DOHH2 (cell line): ENCODE measurements at regions not wholly inside any gene's neighbourhood (a gene's known extent, or its start where the extent isn't known, plus 50 kb on each side); places are given as distances from the start of the nearest gene placed in this dataset.

Experiments used
- H3F3A ChIP-seq: fragments of 200-600 bp; sonication (generic), shearing (Covaris generic); 2 replicates; pipeline ENCODE4 v1.6.0; 2016; ENCODE audit warnings: antibody characterized with exemption, mild to moderate bottlenecking; ENCODE audit not compliant: control insufficient read depth, insufficient read depth
- H3K27ac ChIP-seq: fragments of 200-600 bp; sonication (generic); 2 replicates; pipeline ENCODE4 v1.5.1; 2014; ENCODE audit warnings: low read depth, mild to moderate bottlenecking, low read length, moderate library complexity
- H3K27me3 ChIP-seq: fragments of 200-600 bp; sonication (generic); 2 replicates; pipeline ENCODE4 v1.6.1; 2014; ENCODE audit warnings: mild to moderate bottlenecking, low read length, mixed read lengths; ENCODE audit not compliant: control insufficient read depth
- H3K36me3 ChIP-seq: fragments of 200-600 bp; sonication (generic); 2 replicates; pipeline ENCODE4 v1.6.1; 2014; ENCODE audit warnings: mild to moderate bottlenecking, low read length, moderate library complexity, mixed read lengths; ENCODE audit not compliant: control insufficient read depth
- H3K4me1 ChIP-seq: fragments of 200-600 bp; sonication (generic); 2 replicates; pipeline ENCODE4 v1.6.1; 2014; ENCODE audit warnings: mild to moderate bottlenecking, low read length, mixed read lengths; ENCODE audit not compliant: control insufficient read depth
- H3K4me2 ChIP-seq: fragments of 200-600 bp; sonication (generic); 2 replicates; pipeline ENCODE4 v1.6.0; 2014; ENCODE audit warnings: mild to moderate bottlenecking, low read length, moderate library complexity
- H3K4me3 ChIP-seq: fragments of 200-600 bp; sonication (generic); 2 replicates; pipeline ENCODE4 v1.5.1; 2014; ENCODE audit warnings: mild to moderate bottlenecking, low read length, mixed read lengths
- H3K79me2 ChIP-seq: fragments of 200-600 bp; sonication (generic); 2 replicates; pipeline ENCODE4 v1.6.1; 2014; ENCODE audit warnings: mild to moderate bottlenecking, low read length, mixed read lengths; ENCODE audit not compliant: control insufficient read depth
- H3K9me2 ChIP-seq: fragments of 200-600 bp; sonication (generic); replicated peaks from 2 replicates; pipeline ENCODE4 v1.6.1; 2014; ENCODE audit warnings: mild to moderate bottlenecking, low read length, mixed read lengths; ENCODE audit not compliant: control insufficient read depth
- H3K9me3 ChIP-seq: fragments of 200-600 bp; sonication (generic); 2 replicates; pipeline ENCODE4 v1.6.1; 2014; ENCODE audit warnings: antibody characterized with exemption, low read length, mixed read lengths; ENCODE audit not compliant: control insufficient read depth, insufficient read depth
- H4K20me1 ChIP-seq: fragments of 200-600 bp; sonication (generic); 2 replicates; pipeline ENCODE4 v1.6.0; 2014; ENCODE audit warnings: low read depth, mild to moderate bottlenecking, antibody characterized with exemption, low read length, moderate library complexity; ENCODE audit not compliant: control insufficient read depth, insufficient read depth
- EZH2phosphoT487 ChIP-seq: fragments of 200-600 bp; sonication (generic); IDR thresholded peaks from 2 replicates; pipeline ENCODE4 v1.6.1; 2017; ENCODE audit warnings: borderline replicate concordance, mild to moderate bottlenecking, antibody characterized with exemption, low read length, moderate library complexity, mixed read lengths
- TF ChIP-seq, protein P1 (sequence below): fragments of 200-600 bp; sonication (generic); IDR thresholded peaks from one replicate; pipeline ENCODE4 v1.5.1; 2014; ENCODE audit warnings: antibody characterized with exemption, mild to moderate bottlenecking, low read depth, low read length; ENCODE audit not compliant: poor library complexity, severe bottlenecking

DNA sequence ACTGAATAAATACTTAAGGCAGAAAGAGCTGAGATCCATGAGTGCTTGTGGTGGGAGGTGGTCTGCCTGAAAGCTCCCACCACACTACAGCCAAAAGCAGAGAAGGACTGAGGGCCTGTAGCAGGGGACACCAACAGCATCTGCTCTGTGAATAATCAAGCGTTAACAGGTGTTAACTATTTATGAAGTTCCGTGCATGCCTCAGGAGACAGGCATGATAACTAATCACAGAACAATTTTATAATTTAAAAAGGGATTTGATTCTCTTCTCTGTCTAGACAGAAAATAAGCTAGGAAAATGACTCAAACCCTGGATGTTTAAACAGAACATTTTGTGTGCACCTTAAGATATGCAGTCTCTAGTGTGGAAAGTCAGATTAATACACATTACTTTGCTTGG lies 61.5 kb upstream of the GHITM start:
- H3F3A ChIP-seq: no peaks in the 10 kb centered on the region
- no peak overlapping the region for H3K27ac ChIP-seq
- no peaks in the 10 kb centered on the region for H3K36me3 ChIP-seq
- no peaks in the 10 kb centered on the region for H4K20me1 ChIP-seq
- H3K4me1 ChIP-seq: no peaks in the 10 kb centered on the region
- no peak overlapping the region for H3K4me2 ChIP-seq
- no peak for TF ChIP-seq EZH2phosphoT487
- TF ChIP-seq, protein P1, sequence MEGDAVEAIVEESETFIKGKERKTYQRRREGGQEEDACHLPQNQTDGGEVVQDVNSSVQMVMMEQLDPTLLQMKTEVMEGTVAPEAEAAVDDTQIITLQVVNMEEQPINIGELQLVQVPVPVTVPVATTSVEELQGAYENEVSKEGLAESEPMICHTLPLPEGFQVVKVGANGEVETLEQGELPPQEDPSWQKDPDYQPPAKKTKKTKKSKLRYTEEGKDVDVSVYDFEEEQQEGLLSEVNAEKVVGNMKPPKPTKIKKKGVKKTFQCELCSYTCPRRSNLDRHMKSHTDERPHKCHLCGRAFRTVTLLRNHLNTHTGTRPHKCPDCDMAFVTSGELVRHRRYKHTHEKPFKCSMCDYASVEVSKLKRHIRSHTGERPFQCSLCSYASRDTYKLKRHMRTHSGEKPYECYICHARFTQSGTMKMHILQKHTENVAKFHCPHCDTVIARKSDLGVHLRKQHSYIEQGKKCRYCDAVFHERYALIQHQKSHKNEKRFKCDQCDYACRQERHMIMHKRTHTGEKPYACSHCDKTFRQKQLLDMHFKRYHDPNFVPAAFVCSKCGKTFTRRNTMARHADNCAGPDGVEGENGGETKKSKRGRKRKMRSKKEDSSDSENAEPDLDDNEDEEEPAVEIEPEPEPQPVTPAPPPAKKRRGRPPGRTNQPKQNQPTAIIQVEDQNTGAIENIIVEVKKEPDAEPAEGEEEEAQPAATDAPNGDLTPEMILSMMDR: no peak
- no peaks in the 10 kb centered on the region for H3K27me3 ChIP-seq
- H3K4me3 ChIP-seq: no peak overlapping the region
- no peaks in the 10 kb centered on the region for H3K79me2 ChIP-seq
- H3K9me3 ChIP-seq: no peaks in the 10 kb centered on the region
- no peaks in the 10 kb centered on the region for H3K9me2 ChIP-seq

GRCh38 chr10:84078771-84079170 lies 60.5 kb upstream of the GHITM start:
- H3K4me3 ChIP-seq: no peak overlapping the region
- TF ChIP-seq, protein P1: no peak
- no peak for TF ChIP-seq EZH2phosphoT487
- H3K27me3 ChIP-seq: no peaks in the 10 kb centered on the region
- no peaks in the 10 kb centered on the region for H3K36me3 ChIP-seq
- H3K27ac ChIP-seq: no peak overlapping the region
- no peaks in the 10 kb centered on the region for H3K79me2 ChIP-seq
- no peaks in the 10 kb centered on the region for H3K4me1 ChIP-seq
- H3K9me2 ChIP-seq: no peaks in the 10 kb centered on the region
- no peaks in the 10 kb centered on the region for H4K20me1 ChIP-seq
- H3K4me2 ChIP-seq: no peak overlapping the region
- no peaks in the 10 kb centered on the region for H3K9me3 ChIP-seq
- H3F3A ChIP-seq: no peaks in the 10 kb centered on the region

DNA sequence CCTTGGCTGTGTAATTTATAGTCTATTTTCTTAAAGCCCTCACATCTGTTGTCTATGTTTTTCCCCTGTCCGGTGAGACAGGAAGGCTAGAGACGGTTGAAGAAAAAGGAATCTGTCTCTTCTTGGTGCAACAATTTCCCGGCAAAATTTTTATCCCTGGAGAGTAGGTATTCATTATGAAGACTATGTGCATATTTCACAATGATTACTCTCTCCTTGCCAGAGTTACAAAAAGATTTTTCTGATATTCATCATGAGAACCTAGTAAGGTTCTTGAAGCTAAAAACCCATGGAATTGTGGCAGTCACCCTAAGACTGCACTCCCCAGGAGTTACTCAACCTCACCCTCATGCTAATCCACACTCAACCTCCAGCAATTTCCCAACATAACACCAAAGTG lies 55.0 kb upstream of the GHITM start:
- TF ChIP-seq, protein P1: no peak
- no peak for TF ChIP-seq EZH2phosphoT487
- Histone ChIP-seq H3K4me2 (no peak overlapping the region), H3K79me2 (no peaks in the 10 kb centered on the region), H3K36me3 (no peaks in the 10 kb centered on the region), H3F3A (no peaks in the 10 kb centered on the region), H3K9me3 (no peaks in the 10 kb centered on the region), H3K4me1 (no peaks in the 10 kb centered on the region), H3K9me2 (no peaks in the 10 kb centered on the region), H3K27ac (no peak overlapping the region), H3K27me3 (no peaks in the 10 kb centered on the region), H3K4me3 (no peak overlapping the region), H4K20me1 (no peaks in the 10 kb centered on the region)

DNA sequence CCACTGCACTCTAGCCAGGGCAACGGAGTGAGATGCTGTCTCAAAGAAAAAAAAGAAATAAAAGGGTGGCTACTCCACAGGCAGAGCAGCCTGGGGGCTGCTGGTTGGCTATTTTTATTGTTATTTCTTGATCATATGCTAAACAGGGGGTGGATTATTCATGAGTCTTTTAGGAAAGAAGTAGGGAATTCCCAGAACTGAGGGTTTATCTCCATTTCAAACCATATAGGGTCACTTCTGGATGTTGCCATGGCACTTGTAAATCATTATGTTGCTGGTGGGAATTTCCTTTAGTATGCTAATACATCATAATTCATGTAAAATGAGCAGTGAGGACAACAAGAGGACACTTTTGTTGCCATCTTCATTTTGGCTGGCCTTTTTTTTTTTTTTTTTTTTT lies 52.1 kb upstream of the GHITM start:
- Histone ChIP-seq H3K27me3 (no peaks in the 10 kb centered on the region), H3K4me3 (no peak overlapping the region), H3F3A (no peaks in the 10 kb centered on the region), H3K27ac (no peak overlapping the region), H3K9me3 (no peaks in the 10 kb centered on the region), H4K20me1 (no peaks in the 10 kb centered on the region), H3K36me3 (no peaks in the 10 kb centered on the region), H3K9me2 (no peaks in the 10 kb centered on the region), H3K4me1 (no peaks in the 10 kb centered on the region), H3K79me2 (no peaks in the 10 kb centered on the region), H3K4me2 (no peak overlapping the region)
- no peak for TF ChIP-seq EZH2phosphoT487
- TF ChIP-seq, protein P1: no peak
